Endothelial cell of umbilical vein (primary cell): ENCODE measurements at regions not wholly inside any gene's neighbourhood (a gene's known extent, or its start where the extent isn't known, plus 50 kb on each side); places are given as distances from the start of the nearest gene placed in this dataset.

Source experiments
- BruUV-seq: library from RNA; stranded (reverse); fragments of 400-500 nt; replicated peaks from 2 replicates; lab custom pipeline; 2021; lab: Mats Ljungman, UMichigan
- CTCF ChIA-PET: fragments of 300-600, 350-600 bp; sonication (Branson Sonifier 250); formaldehyde crosslinking; loops from one replicate; lab custom pipeline; 2021; ENCODE audit warnings: antibody characterized with exemption, inconsistent platforms; lab: Charles Lee
- POLR2A ChIA-PET: fragments of 300-600, 350-600 bp; sonication (Branson Sonifier 250); formaldehyde crosslinking; loops from one replicate; lab custom pipeline; 2021; ENCODE audit warnings: antibody characterized with exemption, inconsistent platforms; lab: Charles Lee
- DNase-seq: peaks from one replicate; pipeline ENCODE4 v3.0.0-alpha.2; 2011; ENCODE audit warnings: low read depth, low spot score
- FAIRE-seq: peaks from 2 replicates; lab custom pipeline; 2011; peaks lifted over from hg19 to GRCh38; lab: Jason Lieb, UNC
- H2AFZ ChIP-seq: 2 replicates; pipeline ENCODE4 v1.6.0; 2012; ENCODE audit warnings: low read depth, low read length, control low read depth, inconsistent platforms
- H3K27ac ChIP-seq: 2 replicates; pipeline ENCODE4 v1.5.1; 2011; ENCODE audit warnings: low read depth, mild to moderate bottlenecking, control low read depth, low read length, moderate library complexity; ENCODE audit not compliant: insufficient read depth
- H3K27me3 ChIP-seq, 2 experiments: 2 replicates each; pipeline versions ENCODE4 v1.6.0 to v1.6.1; 2011; ENCODE audit warnings: low read length in 2 of 2, mixed read lengths in 1 of 2; ENCODE audit not compliant: control insufficient read depth in 2 of 2, insufficient read depth in 2 of 2
- H3K36me3 ChIP-seq, 2 experiments: 2 replicates in 1 of 2; 3 replicates in 1 of 2; pipeline ENCODE4 v1.5.1; 2011; ENCODE audit warnings: low read length in 2 of 2, mild to moderate bottlenecking in 1 of 2, moderate library complexity in 1 of 2; ENCODE audit not compliant: control insufficient read depth in 2 of 2, insufficient read depth in 2 of 2; ENCODE audit errors: extremely low read depth in 1 of 2
- H3K4me1 ChIP-seq: 3 replicates; pipeline ENCODE4 v1.5.1; 2011; ENCODE audit warnings: mild to moderate bottlenecking, low read length; ENCODE audit not compliant: control insufficient read depth, insufficient read depth; ENCODE audit errors: extremely low read depth
- H3K4me2 ChIP-seq: 2 replicates; pipeline ENCODE4 v1.6.1; 2011; ENCODE audit warnings: low read length, control low read depth, mixed read lengths; ENCODE audit not compliant: insufficient read depth
- H3K4me3 ChIP-seq, 3 experiments: fragments of 200-600 bp in 1 of 3; sonication (generic), shearing (Covaris generic) in 1 of 3; replicated peaks in 1 of 3; 2 replicates each; pipeline ENCODE4 v1.5.1; 2011 to 2016; ENCODE audit warnings: control low read depth in 3 of 3, low read length in 3 of 3, mild to moderate bottlenecking in 2 of 3, inconsistent platforms in 1 of 3, low read depth in 1 of 3, moderate library complexity in 1 of 3; ENCODE audit not compliant: insufficient read depth in 1 of 3
- H3K79me2 ChIP-seq: 2 replicates; pipeline ENCODE4 v1.6.0; 2012; ENCODE audit warnings: low read length, inconsistent platforms; ENCODE audit not compliant: control insufficient read depth, insufficient read depth
- H3K9ac ChIP-seq: replicated peaks from 2 replicates; pipeline ENCODE3; 2011; ENCODE audit warnings: low read length, control low read depth; ENCODE audit not compliant: insufficient read depth; ENCODE audit errors: extremely low read depth
- H3K9me1 ChIP-seq: replicated peaks from 3 replicates; pipeline ENCODE4 v1.6.0; 2011; ENCODE audit warnings: mild to moderate bottlenecking, low read length; ENCODE audit not compliant: control insufficient read depth, insufficient read depth; ENCODE audit errors: extremely low read depth
- H3K9me3 ChIP-seq: replicated peaks from 2 replicates; pipeline ENCODE4 v1.5.1; 2012; ENCODE audit warnings: low read length, inconsistent platforms; ENCODE audit not compliant: control insufficient read depth, insufficient read depth
- H4K20me1 ChIP-seq: replicated peaks from 2 replicates; pipeline ENCODE3; 2011; ENCODE audit warnings: mild to moderate bottlenecking, low read length; ENCODE audit not compliant: control insufficient read depth, insufficient read depth; ENCODE audit errors: extremely low read depth
- CTCF ChIP-seq, 2 donors: IDR thresholded peaks; 1 replicate in 1 of 2; 2 replicates in 1 of 2; pipeline ENCODE4 v1.5.1; 2011; ENCODE audit warnings: low read length in 2 of 2, mild to moderate bottlenecking in 2 of 2, moderate library complexity in 2 of 2, control low read depth in 1 of 2, inconsistent platforms in 1 of 2, low read depth in 1 of 2; ENCODE audit not compliant: insufficient read depth in 1 of 2; ENCODE audit errors: extremely low read depth in 1 of 2
- EZH2 ChIP-seq: IDR thresholded peaks from 2 replicates; pipeline ENCODE4 v1.6.1; 2012; ENCODE audit warnings: borderline replicate concordance, low read depth, mild to moderate bottlenecking, moderate library complexity, low read length, inconsistent platforms; ENCODE audit not compliant: severe bottlenecking
- FOS ChIP-seq: IDR thresholded peaks from 2 replicates; pipeline ENCODE4 v1.6.1; 2011; ENCODE audit warnings: mild to moderate bottlenecking, low read length, moderate library complexity, borderline replicate concordance; ENCODE audit not compliant: insufficient read depth
- GATA2 ChIP-seq: IDR thresholded peaks from 2 replicates; pipeline ENCODE4 v1.7.0; 2011; ENCODE audit warnings: low read depth, mild to moderate bottlenecking, moderate library complexity, mixed read lengths, low read length; ENCODE audit not compliant: insufficient read length, insufficient read depth
- JUN ChIP-seq: IDR thresholded peaks from 2 replicates; pipeline ENCODE4 v1.6.1; 2011; ENCODE audit warnings: borderline replicate concordance, low read depth; ENCODE audit not compliant: insufficient read length, insufficient read depth
- MAX ChIP-seq: IDR thresholded peaks from 2 replicates; pipeline ENCODE4 v1.6.1; 2011; ENCODE audit not compliant: insufficient read depth, insufficient read length
- MYC ChIP-seq: IDR thresholded peaks from one replicate; pipeline ENCODE4 v1.6.1; 2011; ENCODE audit warnings: mild to moderate bottlenecking, low read depth, low read length
- POLR2A ChIP-seq: IDR thresholded peaks from 2 replicates; pipeline ENCODE4 v1.6.1; 2012; ENCODE audit warnings: low read depth, mild to moderate bottlenecking, control low read depth, low read length
- POLR2AphosphoS5 ChIP-seq: IDR thresholded peaks from 2 replicates; pipeline ENCODE4 v1.6.1; 2012; ENCODE audit warnings: low read depth, mild to moderate bottlenecking, control low read depth, low read length, moderate library complexity; ENCODE audit not compliant: insufficient read depth
- dilution Hi-C: fragments of 300-500 bp; cut with MboI; formaldehyde crosslinking; loops from one replicate; pipeline ENCODE4 v1.15.0; 2019; ENCODE audit warnings: low sequenced_read_pairs; ENCODE audit not compliant: extremely low pct_ligation_motif_present
- intact Hi-C: fragments of 100-400 bp; cut with micrococcal nuclease; formaldehyde crosslinking; loops from one replicate; pipeline ENCODE4 v1.10.0; 2022

- FAIRE-seq: no peak
- DNase-seq: no peak
- no peaks in the 10 kb centered on the region for H3K4me1 ChIP-seq
- BruUV-seq: no TSS peak
- no peaks in the 10 kb centered on the region for H3K36me3 ChIP-seq
- CTCF ChIA-PET: no interaction called here
- POLR2A ChIA-PET: no interaction called here
- dilution Hi-C loops: no loop called here
- H4K20me1 ChIP-seq: no peaks in the 10 kb centered on the region
- intact Hi-C loops: no loop called here
- H3K4me2 ChIP-seq: no peak overlapping the region
- no peaks in the 10 kb centered on the region for H3K9me1 ChIP-seq
- no peaks in the 10 kb centered on the region for H3K27me3 ChIP-seq
- no peak overlapping the region for H3K27ac ChIP-seq
- H3K9ac ChIP-seq: no peak overlapping the region
- no peak for TF ChIP-seq POLR2A
- TF ChIP-seq JUN: no peak
- no peak for TF ChIP-seq CTCF (IDR thresholded peaks at IDR 0.05; ENCODE audit: extremely low read depth in 1 of 2, insufficient read depth in 1 of 2, low read depth in 1 of 2, low read length in 2 of 2)
- TF ChIP-seq POLR2AphosphoS5: no peak
- TF ChIP-seq EZH2: no peak
- TF ChIP-seq MAX: no peak
- no peak for TF ChIP-seq FOS
- no peak for TF ChIP-seq MYC
- no peak for TF ChIP-seq GATA2
- no peak overlapping the region for H2AFZ ChIP-seq
- peaks cover 2% of the 10 kb centered on the region for H3K9me3 ChIP-seq
- H3K4me3 ChIP-seq: no peak overlapping the region
- no peaks in the 10 kb centered on the region for H3K79me2 ChIP-seq
Measured at GRCh38 chr15:91426412-91426811, 326.4 kb downstream of the SV2B start.
